ENCODE measurements at regions not wholly inside any gene's neighbourhood (a gene's known extent, or its start where the extent isn't known, plus 50 kb on each side); places are given as distances from the start of the nearest gene placed in this dataset.

DNA sequence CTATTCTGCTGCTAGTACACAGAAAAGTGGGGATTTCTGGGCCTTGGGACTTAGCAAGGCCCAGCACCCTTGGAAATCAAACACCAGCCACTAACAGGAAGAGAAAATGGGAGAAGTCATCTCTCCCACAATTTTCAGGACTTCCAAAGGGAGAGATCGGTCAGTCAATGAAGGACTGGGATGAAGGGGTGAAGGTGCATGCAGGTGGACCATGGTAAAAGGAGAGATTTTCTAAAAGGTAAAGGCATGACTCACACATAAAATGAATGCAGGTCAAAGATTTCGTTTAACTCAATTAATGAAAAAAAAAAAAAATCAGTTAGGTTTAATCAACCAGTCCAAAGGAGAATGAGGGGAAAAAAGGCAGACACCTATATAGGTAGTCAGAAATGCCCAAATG, 176.4 kb upstream of the PROK2 start:
- no peaks in the 10 kb centered on the region for H4K20me1 ChIP-seq (ENCODE audit: insufficient read depth)
- no peaks in the 10 kb centered on the region for H3K36me3 ChIP-seq (replicated peaks in 1 of 2; ENCODE audit: control insufficient read depth in 1 of 2, insufficient read depth in 2 of 2, low read length in 1 of 2)
- H3K27me3 ChIP-seq (ENCODE audit: insufficient read depth) = 0 out of 2 replicates have a peak, but pooled peaks cover 6% of the 10 kb centered on the region
- peaks cover 0 to 14% of the 10 kb centered on the region in 2 experiments; a peak in 1 of 4 replicates for H3K4me1 ChIP-seq (ENCODE audit: control insufficient read depth in 1 of 2, insufficient read depth in 2 of 2, low read depth in 1 of 2, low read length in 1 of 2)
- no peak overlapping the region for H2AFZ ChIP-seq (ENCODE audit: low read depth)
- H3K4me3 ChIP-seq (ENCODE audit: low read depth in 2 of 2, low read length in 1 of 2) = no peak overlapping the region
- CTCF ChIA-PET = interaction anchor here (0.8 kb wide), 1 partner anchor 13 kb away, joined by 3 read pairs; no protein-coding TSS in a partner anchor
- POLR2A ChIA-PET = no interaction called here
- no peaks in the 10 kb centered on the region for H3K9me2 ChIP-seq
- H3K9me3 ChIP-seq = no peaks in the 10 kb centered on the region
- H3K79me2 ChIP-seq (ENCODE audit: insufficient read depth) = no peaks in the 10 kb centered on the region
- H3K4me2 ChIP-seq = no peak overlapping the region
- DNase-seq = no peak
- H3K27ac ChIP-seq (ENCODE audit: low read depth in 2 of 2, low read length in 1 of 2) = no peak overlapping the region
- TF ChIP-seq NRF1 (IDR thresholded peaks at IDR 0.05; ENCODE audit: low read depth, low read length) = no peak
- TF ChIP-seq RXRA (IDR thresholded peaks at IDR 0.05; ENCODE audit: borderline replicate concordance, low read depth) = no peak
- no peak for TF ChIP-seq EP300 (IDR thresholded peaks at IDR 0.05; ENCODE audit: borderline replicate concordance in 1 of 2, low read depth in 1 of 2, low read length in 1 of 2)
- TF ChIP-seq POLR2AphosphoS5 (IDR thresholded peaks at IDR 0.05; ENCODE audit: low read depth, low read length) = no peak
- TF ChIP-seq, protein P1, sequence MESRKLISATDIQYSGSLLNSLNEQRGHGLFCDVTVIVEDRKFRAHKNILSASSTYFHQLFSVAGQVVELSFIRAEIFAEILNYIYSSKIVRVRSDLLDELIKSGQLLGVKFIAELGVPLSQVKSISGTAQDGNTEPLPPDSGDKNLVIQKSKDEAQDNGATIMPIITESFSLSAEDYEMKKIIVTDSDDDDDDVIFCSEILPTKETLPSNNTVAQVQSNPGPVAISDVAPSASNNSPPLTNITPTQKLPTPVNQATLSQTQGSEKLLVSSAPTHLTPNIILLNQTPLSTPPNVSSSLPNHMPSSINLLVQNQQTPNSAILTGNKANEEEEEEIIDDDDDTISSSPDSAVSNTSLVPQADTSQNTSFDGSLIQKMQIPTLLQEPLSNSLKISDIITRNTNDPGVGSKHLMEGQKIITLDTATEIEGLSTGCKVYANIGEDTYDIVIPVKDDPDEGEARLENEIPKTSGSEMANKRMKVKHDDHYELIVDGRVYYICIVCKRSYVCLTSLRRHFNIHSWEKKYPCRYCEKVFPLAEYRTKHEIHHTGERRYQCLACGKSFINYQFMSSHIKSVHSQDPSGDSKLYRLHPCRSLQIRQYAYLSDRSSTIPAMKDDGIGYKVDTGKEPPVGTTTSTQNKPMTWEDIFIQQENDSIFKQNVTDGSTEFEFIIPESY (IDR thresholded peaks at IDR 0.05; ENCODE audit: borderline replicate concordance, low read depth) = no peak
- no peak for TF ChIP-seq TEAD4 (IDR thresholded peaks at IDR 0.05; ENCODE audit: borderline replicate concordance, insufficient read depth)
- no peak for TF ChIP-seq SMC3 (IDR thresholded peaks at IDR 0.05; ENCODE audit: low read depth, low read length)
- TF ChIP-seq, protein P2, sequence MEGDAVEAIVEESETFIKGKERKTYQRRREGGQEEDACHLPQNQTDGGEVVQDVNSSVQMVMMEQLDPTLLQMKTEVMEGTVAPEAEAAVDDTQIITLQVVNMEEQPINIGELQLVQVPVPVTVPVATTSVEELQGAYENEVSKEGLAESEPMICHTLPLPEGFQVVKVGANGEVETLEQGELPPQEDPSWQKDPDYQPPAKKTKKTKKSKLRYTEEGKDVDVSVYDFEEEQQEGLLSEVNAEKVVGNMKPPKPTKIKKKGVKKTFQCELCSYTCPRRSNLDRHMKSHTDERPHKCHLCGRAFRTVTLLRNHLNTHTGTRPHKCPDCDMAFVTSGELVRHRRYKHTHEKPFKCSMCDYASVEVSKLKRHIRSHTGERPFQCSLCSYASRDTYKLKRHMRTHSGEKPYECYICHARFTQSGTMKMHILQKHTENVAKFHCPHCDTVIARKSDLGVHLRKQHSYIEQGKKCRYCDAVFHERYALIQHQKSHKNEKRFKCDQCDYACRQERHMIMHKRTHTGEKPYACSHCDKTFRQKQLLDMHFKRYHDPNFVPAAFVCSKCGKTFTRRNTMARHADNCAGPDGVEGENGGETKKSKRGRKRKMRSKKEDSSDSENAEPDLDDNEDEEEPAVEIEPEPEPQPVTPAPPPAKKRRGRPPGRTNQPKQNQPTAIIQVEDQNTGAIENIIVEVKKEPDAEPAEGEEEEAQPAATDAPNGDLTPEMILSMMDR (IDR thresholded peaks at IDR 0.05) = no peak
- TF ChIP-seq, protein P3, sequence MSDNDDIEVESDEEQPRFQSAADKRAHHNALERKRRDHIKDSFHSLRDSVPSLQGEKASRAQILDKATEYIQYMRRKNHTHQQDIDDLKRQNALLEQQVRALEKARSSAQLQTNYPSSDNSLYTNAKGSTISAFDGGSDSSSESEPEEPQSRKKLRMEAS (IDR thresholded peaks at IDR 0.05; ENCODE audit: low read depth) = no peak
- TF ChIP-seq GATA2 (CRISPR knock-in tag; IDR thresholded peaks at IDR 0.05) = no peak
- no peak for TF ChIP-seq EZH2phosphoT487 (IDR thresholded peaks at IDR 0.05; ENCODE audit: borderline replicate concordance, low read depth)
- no peak for TF ChIP-seq SIN3A (IDR thresholded peaks at IDR 0.05; ENCODE audit: borderline replicate concordance, low read depth, low read length)
- no peak for TF ChIP-seq CHD2 (IDR thresholded peaks at IDR 0.05; ENCODE audit: low read length, partially characterized antibody)
- TF ChIP-seq, protein P4, sequence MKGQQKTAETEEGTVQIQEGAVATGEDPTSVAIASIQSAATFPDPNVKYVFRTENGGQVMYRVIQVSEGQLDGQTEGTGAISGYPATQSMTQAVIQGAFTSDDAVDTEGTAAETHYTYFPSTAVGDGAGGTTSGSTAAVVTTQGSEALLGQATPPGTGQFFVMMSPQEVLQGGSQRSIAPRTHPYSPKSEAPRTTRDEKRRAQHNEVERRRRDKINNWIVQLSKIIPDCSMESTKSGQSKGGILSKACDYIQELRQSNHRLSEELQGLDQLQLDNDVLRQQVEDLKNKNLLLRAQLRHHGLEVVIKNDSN (IDR thresholded peaks at IDR 0.05; ENCODE audit: borderline replicate concordance, low read depth) = no peak
- WGBS (ENCODE audit: low lambda C conversion rate) = 32% methylated on average over 2 of the region's 2 CpGs
- H3K9ac ChIP-seq = no peak overlapping the region
- H3F3A ChIP-seq (replicated peaks; ENCODE audit: insufficient read depth) = no peaks in the 10 kb centered on the region
